ENCODE measurements at regions not wholly inside any gene's neighbourhood (a gene's known extent, or its start where the extent isn't known, plus 50 kb on each side); places are given as distances from the start of the nearest gene placed in this dataset.
"Not testable (repeated sequence)": the region's sequence is repeated elsewhere in the genome, so short reads cannot be mapped to it uniquely, and the experiment has no call there.

DNA sequence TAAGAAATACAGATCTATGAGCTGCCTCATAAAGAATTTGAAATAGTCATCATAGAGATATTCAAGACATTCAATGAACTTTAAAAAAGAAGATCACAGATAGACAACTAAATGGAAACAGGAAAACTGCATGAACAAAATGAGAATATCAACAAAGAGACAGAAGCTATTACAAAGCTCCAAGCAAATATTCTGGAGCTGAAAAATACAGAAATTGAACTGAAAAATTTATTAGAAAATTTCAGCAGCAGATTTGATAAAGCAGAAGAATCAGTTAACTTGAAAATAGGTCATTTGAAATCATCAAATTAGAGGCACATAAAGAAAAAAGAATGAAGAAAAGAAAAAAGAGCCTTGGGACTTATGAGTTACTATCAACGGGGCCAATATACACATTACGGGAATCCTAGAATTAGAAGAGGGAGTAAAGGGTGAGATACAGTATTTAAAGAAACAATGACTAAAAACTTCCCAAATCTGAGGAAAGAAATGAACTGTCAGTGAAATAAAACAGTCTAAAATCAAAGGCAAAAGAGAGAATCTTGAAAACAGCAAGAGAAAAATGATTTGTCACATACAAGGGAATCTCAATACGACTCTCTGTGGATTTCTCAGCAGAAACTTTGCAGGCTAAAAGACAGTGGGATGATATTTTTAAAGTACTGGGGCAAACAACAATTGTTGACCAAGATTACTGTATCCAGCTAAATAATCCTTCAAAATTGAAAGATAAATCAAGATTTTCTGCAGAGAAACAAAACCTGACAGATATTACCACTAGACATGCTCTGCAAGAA is 641.6 kb downstream of the ANKRD50 start:
- no peak for DNase-seq

- not testable (repeated sequence) for DNase-seq
Observed at GRCh38 chr4:124075276-124075675, 637.3 kb downstream of the ANKRD50 start.

DNA sequence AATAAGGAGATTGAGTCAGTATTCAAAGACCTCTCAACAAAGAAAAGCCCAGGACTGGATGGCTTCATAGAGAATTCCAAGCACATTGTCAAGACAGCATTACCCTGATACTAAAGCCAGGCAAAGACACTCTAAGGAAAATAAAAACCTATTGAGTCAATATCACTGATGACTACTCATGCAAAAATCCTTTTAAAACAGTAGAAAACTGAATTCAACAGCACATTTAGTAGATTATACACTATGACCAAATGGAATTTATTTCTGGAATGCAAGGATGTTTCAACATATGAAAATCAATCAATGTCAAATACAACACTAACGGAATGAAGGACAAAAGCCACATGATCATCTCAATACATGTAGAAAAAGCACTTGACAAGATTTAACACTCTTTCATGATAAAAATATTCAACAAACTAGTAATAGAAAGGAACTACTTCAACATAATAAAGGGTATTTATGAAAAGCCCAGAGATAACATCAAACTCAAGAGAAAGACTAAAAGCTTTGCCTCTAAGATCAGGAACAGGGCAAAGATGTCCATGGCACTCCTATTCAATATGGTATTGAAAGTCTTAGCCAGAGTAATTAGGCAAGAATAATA is 633.3 kb downstream of the ANKRD50 start:
- no peak for DNase-seq

DNA sequence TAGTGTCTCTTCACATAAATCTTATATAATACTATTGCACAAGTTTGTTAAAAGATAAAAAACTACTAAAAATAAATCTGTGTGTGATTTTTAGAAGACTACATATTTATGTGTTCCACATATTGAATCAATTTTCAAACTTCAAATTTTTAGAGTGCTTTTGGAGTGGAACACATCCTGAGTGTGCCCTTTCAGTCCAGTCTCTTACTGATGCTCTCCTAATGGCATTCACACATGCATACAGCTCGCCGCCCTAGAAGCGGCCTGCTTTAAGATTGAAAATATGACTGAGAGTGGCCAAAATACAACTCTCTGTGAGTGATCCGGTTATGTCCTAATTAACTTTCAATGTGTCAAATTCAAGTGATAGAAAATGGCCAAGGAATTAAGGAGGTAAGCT is 628.8 kb downstream of the ANKRD50 start:
- DNase-seq, result no peak

DNA sequence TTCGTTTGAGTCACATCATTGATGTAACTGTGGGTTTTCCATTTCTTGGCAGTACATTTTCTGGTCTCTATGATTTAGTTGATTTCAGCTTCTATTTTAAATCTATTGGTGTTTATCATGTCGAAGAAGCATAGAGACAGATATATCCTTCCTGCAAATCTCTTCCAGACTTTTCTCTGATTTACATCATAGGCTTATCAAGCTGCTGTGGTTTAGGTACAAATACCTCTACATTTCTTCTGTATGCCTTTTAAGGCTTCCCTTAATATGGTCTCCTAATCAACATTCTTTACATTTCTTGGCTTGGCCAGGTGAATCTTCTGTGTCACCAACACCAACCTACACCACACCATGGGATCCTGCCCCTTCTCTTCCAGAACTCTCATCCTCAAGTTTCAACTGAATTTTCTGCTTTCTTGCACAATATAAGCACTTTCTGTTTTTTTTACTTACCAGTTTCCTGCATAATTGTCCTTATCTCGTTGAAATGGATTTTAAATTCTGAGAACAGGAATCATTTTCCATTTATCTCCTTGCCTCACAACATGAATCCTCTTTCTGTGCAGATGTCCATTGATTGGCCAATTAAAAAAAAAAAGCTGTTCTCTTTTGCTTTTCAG is 626.9 kb downstream of the ANKRD50 start:
- DNase-seq, result no peak

DNA sequence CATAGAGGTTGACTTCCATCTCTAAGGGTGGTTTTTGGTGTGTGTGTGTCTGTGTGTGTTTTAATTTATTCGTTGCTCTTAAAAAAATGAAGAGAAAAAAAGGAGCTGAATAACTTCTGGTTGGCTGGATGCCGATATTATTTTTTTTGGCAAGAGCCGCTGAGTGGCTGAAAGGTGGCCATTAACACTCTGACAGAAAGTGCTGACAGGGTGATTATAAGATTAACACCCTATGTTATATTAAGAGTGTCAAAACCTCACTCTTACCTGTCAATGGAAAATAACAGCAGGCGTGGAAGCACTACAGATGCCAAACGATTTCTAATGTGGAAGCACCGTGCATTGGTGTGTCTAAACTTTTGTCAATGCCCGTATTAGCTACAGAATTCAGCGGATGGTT is 622.5 kb downstream of the ANKRD50 start:
- no peak for DNase-seq

DNA sequence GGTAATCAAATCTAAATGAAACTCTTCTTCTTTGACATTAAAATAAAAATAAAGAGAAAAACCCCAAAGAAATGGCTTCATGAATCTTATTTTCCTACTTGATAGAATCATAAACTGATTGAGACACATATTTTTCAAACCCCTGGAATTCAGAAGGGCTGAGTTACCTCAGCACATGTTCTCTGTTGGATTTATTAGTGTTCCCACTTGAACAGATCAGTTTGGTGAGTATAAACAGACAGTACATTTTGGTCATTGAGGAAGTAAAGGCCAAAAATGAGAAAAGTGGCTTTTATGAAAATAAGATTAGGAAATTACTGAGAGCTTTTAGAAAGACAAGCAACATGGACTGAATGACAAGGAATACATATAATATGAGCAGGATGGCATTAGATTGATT is 620.4 kb downstream of the ANKRD50 start:
- no peak for DNase-seq

DNA sequence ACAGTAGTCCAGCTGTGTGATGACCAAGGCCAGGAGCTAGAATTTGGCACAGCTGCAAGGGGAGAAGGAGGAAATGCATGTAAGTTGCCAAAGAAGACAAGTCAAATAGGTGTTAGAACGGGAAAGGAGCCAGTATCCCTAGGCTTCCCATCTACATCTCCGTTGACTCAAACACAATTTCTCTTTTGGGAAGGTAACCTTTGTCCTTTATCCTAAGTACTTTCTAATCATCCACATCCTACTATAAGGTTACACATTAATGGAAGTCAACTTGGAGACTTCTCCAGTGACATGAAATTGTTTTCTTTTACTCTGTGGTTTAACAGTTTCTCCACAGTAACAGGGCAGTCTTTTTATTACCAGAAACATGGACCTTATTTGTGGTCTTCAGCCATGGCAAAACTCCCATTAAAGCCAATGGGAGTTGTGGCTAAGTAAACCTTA is 620.0 kb downstream of the ANKRD50 start:
- DNase-seq, result no peak

- no peak for DNase-seq
Observed at GRCh38 chr4:124095621-124096020, 616.9 kb downstream of the ANKRD50 start.

DNA sequence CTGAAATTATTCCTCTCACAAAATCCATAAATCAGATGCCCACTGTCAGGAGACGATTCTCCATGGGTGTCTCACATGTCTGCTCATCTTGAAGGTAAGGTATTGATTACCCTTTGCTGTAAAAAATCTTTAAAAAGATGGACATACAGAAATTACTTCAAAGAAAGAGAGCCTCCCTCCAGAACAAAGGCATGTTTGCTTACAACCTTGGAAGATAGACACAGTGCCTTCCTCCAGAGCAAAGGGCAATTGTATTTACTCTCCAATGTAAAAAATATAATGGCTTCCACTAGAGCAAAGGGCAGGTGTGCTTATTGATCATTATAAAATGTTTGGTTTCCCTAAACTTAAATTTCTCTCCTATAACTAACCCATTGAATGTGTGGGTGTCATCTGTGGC is 616.2 kb downstream of the ANKRD50 start:
- no peak for DNase-seq

DNA sequence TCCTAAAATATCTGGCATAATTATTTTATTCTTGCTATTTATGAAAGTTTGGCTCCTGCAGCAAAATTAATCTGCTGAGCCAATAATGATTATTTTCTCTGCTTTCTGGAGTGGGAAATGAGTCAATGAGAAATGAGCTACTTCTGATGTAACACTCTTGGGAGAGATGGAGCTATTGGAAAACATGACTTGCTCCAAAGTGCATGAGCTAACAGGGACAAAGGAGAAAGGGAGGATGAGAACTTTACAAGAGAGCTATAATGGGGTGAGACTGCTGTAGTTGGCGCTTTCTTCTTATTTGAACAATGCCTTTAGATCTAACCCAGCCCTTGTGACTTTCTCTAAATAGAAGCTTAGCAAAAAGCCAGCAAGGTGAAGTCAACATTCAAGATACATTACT is 615.1 kb downstream of the ANKRD50 start:
- DNase-seq, result no peak

DNA sequence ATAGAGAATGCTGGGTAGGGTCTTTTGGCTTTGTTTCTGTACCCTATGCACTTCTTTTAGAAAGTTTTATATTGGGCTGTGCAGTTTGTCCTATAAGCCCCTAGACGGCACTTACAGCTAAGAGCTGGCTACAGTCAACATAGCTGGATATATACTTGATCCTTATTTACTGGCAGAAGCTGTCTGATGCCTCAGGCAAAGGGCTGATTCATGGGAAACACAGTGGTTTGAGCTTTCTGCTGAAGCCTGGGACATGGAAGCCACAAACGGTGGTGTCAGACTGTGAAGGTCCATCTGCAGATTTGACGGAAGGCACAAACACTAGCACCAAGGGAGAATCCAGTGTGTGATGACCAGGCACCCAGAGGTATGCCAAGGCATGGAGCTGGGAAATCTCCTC is 608.4 kb downstream of the ANKRD50 start:
- no peak for DNase-seq

- DNase-seq, result no peak
Observed at GRCh38 chr4:124104628-124105027, 607.9 kb downstream of the ANKRD50 start.

GRCh38 chr4:124105212-124105611 is 607.3 kb downstream of the ANKRD50 start:
- no peak for DNase-seq

GRCh38 chr4:124111411-124111810 is 601.1 kb downstream of the ANKRD50 start:
- no peak for DNase-seq

- DNase-seq, result peak; percentile 2
Observed at GRCh38 chr4:124111922-124112321, 600.6 kb downstream of the ANKRD50 start.

DNA sequence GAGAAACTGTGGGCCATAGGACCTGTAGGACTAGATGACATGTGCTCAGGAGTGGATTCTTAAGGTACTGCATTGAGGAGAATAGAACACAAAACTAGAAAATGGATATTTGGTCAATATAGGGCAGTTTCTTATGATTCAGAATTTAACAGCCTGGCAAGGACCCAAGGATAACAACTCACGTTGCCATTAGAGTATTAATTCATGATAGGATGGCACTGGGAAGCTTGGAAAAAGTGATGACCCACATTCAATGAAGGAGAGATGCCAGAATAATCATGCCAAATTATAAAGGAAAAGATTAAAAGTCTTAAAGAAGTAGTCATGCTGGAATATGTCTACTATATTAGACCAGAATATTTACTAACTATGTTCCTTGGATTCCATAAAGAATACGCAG is 594.5 kb downstream of the ANKRD50 start:
- no peak for DNase-seq

DNA sequence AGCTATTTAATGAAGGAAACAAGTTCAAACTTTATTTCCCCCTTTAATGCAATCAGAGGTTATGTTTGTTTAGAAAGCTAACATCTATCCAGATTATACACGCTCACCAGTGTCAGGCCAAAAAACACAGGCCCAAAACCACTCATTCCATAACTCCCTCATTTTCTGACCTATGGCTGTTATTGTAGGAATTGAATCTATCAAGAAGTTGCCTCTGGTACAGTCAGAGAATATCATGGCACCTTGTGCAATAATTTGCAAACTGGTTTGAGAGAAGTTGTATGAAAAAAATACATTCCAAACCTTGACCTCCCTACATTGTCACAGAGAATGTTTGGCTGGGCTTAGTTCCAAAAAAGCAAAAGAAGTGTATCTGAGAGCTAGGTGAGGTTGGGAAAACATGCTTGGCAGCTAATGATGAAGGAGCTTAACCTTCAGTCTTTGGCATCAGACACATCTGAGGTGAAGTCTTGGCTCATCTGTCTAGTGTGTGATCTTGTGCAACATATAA is 591.0 kb downstream of the ANKRD50 start:
- DNase-seq, result no peak

DNA sequence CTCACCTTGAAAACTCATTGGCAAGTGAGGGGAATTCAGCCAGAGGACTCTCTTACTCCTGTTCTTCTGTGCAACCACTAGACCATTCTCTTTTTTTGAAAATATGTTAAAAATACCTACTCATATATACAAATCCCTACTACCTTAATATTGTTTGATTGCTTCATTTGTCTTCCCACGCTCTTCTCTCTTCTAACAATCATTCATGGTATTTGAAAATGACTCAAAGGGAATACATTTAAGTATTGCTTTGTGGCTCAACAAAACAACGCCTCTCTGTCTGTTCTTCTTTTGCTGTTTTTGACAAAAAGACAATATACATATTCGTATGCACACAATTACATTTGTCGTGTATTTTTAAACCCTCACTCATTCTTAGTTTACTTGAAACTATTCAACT is 589.4 kb downstream of the ANKRD50 start:
- DNase-seq, result no peak

DNA sequence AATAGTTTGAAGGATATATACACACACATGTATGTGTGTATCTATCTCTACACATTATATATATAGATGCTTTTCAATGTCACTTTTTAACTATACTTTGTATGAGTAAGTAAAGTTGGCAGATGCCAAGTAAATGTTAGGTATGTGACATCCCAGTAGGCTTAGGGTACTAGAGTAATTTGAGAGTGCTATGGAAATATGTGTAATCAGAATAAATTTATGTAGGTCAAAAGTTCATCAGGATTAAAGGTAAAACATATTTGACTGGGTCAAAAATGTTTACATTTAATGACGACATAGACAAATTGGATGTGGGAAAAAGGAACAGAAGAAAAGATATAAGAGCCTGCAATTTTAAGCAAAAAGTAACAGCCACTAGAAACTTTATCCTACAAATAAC is 588.8 kb downstream of the ANKRD50 start:
- no peak for DNase-seq

DNA sequence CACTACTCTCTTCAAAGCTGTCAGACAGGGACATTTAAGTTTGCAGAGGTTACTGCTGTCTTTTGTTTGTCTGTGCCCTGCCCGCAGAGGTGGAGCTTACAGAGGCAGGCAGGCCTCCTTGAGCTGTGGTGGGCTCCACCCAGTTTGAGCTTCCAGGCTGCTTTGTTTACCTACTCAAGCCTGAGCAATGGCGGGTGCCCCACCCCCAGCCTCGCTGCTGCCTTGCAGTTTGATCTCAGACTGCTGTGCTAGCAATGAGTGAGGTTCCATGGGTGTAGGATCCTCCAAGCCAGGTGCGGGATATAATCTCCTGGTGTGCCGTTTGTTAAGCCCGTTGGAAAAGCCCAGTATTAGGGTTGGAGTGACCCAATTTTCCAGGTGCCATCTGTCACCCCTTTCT is 581.2 kb downstream of the ANKRD50 start:
- not testable (repeated sequence) for DNase-seq

GRCh38 chr4:124132161-124132560 is 580.4 kb downstream of the ANKRD50 start:
- DNase-seq, result no peak

GRCh38 chr4:124133753-124134152 is 578.8 kb downstream of the ANKRD50 start:
- DNase-seq, result no peak

- DNase-seq, result no peak
Observed at GRCh38 chr4:124135409-124135813, 577.1 kb downstream of the ANKRD50 start.

Data from activated CD4-positive, alpha-beta T cell treated with anti-CD3 and anti-CD28 coated beads, Interleukin-2, amount 50 U/mL, for 16 hours (primary cell).